NCI-H1092 (cell line): ENCODE measurements at regions not wholly inside any gene's neighbourhood (a gene's known extent, or its start where the extent isn't known, plus 50 kb on each side); places are given as distances from the start of the nearest gene placed in this dataset.
"Not testable (repeated sequence)": the region's sequence is repeated elsewhere in the genome, so short reads cannot be mapped to it uniquely, and the experiment has no call there.

Experiments used
- DNase-seq: peaks from one replicate; lab custom pipeline; 2025; lab: John Stamatoyannopoulos, UW

DNA sequence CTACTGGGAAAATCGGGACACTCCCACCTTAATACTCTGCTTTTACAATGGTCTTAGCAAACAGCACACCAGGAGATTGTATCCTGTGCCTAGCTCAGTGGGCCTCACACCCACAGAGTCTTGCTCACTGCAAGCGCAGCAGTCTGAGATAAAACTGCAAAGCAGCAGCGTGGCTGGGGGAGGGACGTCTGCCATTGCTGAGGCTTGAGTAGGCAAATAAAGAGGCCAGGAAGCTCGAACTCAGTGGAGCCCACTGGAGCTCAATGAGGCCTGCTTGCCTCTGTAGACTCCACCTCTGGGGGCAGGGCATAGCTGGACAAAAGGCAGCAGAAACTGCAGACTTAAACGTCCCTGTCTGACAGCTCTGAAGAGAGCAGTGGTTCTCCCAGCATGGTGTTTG is 1169.1 kb upstream of the EPHA6 start:
- DNase-seq = no peak

DNA sequence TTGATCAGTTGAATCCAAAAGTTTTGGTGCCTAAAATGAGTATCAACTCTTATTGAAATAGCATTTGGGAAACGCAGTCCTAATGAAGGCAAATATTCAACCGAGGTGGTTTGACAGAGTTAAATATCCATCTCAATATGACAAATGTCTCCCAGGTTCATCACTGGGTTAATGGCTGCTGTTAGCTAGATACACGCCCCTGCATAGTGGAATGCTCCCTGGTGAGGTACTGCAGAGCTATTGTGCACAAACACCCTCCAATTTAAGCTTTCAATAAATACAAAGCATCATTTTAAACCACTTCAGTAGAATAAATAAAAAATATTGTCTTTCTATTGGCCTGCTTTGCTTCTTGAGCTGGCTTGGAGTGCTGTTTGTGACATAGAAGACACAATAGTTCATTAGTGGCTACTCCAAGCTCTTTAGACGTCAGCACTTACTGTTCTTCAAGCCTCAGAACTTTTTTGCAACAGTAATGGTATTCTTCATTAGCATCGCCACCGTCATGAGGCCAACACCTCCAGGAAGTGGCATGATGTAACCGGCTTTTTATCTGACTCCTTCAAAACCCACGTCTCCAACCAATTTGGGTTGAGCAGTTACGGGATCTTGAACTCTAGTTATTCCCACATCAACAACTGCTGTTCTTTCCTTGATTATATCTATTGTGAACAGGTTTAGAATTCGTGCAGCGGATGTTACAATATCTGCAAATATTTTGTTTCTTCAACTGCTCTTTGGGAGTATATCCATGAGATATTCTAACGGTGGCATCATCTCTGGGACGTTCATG is 1159.6 kb upstream of the EPHA6 start:
- no peak for DNase-seq

DNA sequence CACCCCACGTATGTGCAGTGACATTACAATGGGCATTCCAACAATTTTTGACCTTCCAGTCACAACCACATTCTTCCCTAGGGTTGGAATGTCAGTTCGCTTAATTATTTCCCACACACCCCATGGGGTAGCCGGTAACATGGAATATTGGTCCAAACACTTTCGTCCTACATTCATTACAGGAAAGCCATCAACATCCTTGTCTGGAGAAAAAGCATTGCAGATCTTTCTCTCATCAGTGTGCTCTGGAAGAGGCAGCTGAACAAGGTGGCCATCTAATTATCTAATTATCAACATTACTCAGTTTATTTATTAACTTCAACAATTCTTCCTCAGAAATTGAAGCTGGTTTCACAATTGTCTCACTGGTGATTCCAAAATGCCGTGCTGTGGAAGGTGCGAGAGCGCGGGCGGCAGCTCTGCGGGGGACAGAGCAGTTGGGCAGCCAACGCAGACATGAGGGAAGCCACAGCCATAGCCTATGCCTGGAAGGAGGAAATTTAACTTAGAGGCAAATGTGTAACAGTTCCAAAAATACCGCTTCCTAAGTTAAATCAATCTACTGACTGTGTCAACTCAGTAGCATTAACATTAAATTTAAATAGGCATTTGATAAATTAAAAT is 1158.9 kb upstream of the EPHA6 start:
- DNase-seq = no peak

DNA sequence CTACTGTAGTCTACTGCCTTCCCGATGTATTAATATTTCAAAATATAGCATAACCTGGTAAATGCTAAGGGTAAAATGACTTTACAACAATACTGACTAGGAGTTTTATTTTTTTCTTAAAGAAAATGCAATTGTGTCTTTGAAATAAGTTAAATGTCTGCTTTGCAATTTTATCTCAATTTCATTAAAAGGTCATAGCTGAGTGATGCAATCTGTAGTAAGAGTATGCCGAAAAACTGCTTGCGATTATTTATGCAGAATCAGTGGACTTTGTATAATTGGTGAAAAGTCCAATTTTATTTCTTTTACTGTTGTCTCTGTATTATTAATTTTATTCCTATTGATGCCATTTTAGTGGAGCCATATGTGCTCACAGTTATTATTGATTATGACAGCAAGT is 1143.6 kb upstream of the EPHA6 start:
- no peak for DNase-seq

DNA sequence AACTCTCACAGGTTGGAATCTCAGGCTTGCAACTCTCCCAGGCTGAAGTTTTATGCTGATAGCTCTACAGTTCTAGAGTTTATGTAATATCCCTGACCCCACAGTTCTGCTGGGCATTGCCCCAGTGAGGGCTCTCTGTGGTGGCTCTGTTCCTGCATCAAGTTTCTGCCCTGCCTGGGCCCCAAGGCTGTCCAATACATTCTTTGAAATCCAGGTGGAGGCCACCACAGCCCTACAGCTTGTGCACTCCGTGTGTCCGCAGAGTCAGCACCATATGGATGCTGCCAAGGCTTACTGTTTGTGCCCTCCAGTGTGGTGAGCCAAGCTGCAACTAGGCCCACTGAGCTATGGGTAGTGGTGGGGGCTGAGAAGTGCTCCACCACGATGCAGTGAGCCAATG is 1141.2 kb upstream of the EPHA6 start:
- DNase-seq = no peak

DNA sequence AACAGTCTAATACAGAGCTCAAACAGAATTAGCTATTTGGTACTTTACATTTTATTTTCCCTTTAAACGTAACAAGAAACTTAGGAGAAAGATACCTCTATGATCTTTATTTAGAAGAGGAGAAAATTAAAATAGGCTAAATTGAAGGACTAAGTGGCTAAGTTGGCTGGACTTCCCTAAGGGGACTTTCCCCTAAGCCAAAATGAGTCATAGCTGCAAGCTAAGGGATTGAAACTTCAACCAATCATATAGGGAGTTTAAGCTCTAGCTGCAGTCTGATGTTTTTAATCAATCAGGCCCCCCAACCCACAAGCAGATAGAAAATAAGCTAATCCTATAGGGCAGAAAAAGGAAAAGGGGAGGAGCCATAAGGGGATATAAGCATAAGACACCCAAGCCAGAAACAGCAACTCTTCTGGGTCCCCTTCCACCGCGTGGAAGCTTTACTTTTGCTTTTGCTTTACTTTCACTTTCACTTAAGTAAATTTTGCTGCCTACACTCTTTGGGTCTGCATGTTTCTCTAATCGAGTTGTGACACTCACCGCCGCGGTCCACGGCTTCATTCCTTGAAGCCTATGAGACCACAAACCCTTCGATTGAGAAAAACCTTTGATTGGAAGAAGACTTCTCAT is 1108.5 kb upstream of the EPHA6 start:
- no peak for DNase-seq

DNA sequence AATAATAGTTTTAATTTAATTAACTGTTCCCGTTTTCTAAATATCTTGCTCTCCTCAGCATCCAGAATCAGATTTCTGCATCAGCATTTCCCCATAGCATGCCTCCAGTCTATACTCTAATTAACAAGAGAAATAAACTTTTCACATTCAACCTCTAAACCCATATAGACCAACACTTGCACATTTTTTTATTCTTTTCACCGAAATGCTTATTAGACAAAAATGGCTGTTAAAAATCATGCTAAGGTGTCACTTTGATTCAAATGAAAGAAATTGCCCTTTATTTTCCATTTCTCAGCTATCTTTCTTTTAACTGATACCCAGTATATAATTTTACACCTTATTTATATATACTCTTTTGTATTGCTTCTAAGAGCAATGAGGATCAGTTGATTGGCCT is 1107.1 kb upstream of the EPHA6 start:
- DNase-seq = no peak

DNA sequence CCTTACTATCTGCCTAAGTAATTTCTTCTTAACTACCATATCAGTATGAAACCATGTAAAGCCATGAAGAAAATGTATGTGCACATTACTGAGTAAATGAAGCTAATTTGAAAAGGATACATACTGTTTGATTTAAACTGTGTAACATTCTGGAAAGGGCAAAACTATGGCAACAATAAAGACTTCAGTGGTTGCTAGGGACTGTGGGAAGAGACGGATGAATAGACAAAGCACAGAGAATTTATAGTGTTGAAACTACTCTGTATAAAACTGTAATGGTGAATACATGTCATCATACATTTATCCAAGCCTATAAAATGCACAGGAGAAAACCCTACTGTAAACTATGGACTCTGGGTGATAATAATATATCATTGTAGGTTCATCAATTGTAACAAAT is 1103.7 kb upstream of the EPHA6 start:
- DNase-seq = no peak

DNA sequence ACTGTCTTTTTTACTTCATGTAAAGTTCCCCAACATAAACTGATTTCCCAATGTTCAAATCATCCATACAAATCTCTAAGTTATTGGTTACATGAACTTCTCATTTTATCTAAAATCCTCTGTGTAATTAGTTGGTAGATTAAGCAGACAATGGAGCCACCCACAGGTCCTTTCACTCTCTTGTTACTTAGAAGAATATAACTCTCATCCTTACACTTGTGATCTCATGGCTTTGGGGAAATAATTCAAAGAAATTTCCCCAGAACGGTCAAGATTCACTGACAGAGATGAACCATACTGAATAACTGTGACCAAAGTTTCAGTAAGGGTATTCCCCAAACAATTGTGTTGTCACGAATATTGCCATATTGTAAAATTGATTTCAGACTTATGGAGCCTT is 1102.6 kb upstream of the EPHA6 start:
- DNase-seq = no peak

DNA sequence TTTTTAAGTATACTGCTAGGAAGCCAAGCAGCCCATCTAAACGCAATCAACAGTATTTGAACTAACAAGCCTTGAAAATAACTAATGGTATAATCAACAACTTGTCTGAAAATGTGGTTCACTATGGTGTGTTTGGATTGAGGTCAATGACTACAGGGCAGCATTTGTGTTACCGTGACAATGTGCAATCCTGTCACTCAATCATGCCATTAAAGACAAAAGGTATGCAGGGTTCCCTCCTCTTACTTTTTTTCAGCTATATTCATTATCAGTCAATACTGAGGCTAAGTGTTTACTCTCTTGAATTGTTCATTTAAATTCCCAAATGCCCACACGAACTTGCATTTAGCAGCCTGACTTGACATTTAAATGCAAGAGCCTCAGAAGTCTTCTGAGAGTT is 1099.3 kb upstream of the EPHA6 start:
- DNase-seq = no peak

DNA sequence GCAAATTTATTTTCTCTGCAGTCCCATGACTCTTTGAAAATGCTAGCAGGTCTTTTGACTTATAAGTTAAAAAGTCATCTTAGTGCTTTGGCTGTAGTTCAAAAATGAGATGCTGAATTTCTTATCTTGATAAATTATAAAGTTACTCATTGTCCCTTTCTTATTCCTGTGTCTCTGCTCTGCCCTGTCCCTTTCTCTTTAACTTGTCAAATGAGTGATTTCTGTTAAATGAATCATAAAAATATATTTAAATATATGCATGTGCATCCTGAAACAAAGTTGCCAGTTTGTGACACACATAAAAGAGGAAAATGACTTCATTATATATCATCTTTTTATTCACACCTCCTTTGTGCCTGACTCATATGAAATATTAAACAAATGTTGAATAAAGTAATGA is 1097.3 kb upstream of the EPHA6 start:
- DNase-seq = no peak

DNA sequence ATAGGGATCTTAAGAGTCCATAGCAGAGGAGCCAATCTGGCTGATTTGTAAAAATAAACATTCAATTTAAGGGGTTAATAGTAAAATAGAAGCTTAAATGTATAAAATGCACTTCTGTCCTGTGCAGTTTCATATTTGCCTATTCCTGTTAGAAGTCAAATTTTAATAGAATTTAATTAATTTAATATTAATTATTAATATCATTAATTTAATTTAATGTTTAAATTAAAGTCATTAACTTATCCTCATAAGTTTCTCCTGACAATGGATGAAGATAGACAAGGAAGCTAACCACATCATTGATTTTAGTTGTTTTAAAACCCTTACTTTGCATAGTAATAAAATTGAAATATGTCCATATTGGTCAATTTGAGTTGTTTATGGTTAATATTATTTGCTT is 1096.2 kb upstream of the EPHA6 start:
- DNase-seq = no peak

DNA sequence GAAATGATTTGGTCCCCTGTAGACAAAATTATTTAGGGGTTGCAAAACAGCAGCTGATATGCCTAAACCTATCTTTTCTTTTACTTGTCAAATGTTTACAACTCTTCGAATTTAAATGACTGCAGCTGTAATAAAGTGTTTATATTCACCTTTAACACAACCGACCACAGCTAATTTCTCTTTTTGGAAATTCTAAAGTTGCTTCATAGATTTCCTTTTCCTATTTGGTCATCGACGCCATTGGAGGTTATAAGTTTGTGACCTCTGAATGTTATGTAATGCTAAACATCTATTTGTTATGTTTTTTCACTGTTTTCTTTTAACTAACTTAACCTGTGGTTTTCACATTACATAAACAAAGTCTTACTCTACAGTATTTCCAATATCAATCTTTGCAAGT is 1094.9 kb upstream of the EPHA6 start:
- DNase-seq = no peak

DNA sequence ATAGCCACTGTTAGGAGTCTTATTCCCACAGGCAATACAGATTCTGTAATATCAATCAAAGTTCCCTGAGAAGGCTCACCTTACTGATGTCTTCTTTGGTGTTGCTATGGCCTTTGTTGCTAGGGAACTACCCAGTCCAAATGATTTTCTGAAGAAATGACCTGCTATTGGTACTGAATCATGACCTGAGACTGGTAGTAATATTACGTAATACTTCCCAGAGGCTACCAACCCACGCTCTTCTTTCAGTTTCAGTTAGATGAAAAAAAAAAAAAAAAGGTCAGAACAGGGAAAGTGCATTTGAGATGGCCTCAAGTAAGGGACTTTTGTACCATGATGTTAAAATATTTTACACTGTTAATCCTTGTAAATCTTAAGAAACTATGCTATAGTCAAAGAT is 1092.5 kb upstream of the EPHA6 start:
- DNase-seq = no peak

DNA sequence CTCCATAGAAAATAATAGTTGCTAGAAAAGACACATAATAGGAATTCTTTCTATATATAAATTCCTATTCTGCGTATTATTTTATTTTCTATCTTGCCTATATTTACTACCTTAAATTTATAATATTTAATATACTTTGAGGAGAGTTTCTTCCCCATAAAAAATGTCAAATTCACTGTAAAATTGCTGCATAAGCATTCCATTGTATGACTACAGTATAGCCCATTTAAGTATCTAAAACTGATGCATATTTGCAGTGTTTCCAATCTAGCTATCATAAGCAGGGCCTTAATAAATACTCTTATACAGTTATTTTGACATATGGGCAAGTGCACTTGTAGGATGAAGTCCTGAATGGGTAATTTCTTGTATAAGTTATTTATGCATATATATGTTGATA is 1088.6 kb upstream of the EPHA6 start:
- no peak for DNase-seq

DNA sequence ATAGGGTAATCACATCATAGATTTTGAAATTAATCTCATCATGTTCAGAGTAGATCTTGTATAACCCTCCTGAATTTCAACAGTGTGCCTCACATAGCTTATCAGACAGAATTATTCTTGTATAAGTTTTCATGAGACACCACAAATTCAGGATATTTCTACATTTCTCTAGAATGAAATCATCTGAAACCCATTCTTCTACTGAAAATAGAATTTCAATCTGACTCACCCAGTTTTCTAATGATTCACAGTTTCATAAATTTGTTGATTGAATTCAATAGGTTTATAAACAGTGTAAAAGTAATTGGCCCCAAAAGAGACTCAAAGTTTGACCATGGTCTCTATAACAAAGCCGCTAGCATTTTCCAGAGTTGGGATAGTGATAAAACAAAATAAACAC is 1082.6 kb upstream of the EPHA6 start:
- DNase-seq = no peak

DNA sequence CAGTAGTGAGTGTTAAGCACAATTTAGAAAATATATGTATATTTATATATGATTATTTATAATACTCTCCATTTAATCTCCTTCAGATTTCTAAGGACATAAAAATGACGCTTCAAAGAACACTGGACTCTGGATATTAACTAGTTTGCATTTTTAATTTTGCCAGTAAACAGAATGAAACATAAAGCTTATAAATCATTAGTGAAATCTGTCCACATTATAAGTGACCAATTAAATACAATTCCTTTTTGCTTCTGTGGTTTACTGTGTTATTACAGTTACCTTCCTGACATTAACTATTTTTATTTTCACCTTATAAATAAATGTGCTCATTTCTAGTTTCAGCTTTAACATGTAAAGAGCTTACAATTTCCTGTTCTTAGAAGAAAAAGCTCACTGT is 1081.1 kb upstream of the EPHA6 start:
- no peak for DNase-seq

DNA sequence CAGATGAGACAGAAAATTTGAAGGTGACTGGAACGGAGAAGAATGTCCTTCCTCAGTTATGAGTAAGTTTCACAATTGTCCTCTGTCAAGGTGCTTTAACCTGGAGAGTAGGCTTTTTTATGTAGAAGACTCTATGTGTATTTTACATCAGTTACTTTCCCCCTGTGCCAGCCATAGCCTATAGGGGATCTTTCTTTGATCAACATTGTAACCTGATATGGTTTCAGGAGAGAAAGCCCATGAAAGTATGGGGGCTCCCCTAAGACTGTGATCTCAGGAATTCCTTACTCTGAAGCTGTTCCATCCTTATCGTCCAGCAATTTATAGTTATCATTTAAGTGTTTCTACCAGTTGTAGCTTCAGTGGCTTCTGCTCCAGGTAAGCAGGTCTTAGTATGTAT is 1076.3 kb upstream of the EPHA6 start:
- no peak for DNase-seq

DNA sequence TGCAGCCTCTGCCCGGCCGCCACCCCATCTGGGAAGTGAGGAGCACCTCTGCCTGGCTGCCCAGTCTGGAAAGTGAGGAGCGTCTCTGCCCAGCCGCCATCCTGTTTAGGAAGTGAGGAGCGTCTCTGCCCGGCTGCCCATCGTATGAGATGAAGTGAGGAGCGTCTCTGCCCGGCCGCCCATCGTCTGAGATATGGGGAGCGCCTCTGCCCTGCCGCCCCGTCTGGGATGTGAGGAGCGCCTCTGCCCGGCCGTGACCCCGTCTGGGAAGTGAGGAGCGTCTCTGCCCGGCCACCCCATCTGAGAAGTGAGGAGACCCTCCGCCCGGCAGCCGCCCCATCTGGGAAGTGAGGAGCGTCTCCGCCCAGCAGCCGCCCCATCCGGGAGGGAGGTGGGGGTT is 1069.5 kb upstream of the EPHA6 start:
- DNase-seq = not testable (repeated sequence)

DNA sequence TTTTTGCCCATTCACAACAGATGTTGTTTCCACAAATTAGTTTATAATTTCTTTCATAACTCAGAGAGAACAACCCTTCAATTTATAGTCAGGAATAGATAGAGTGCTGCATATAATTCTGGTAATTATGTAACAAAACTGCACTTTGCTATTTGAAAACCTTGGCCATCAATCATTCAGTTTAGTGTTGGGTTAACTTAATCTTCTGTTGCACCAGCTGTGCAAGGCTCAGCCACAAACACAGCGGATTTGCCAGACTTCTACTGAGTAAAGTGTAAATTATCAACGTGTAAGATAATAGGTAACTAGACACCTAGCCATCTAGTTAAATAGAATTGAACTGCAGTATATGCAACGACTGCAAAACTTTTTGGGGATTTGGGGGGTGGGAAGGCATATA is 1064.3 kb upstream of the EPHA6 start:
- DNase-seq = no peak

DNA sequence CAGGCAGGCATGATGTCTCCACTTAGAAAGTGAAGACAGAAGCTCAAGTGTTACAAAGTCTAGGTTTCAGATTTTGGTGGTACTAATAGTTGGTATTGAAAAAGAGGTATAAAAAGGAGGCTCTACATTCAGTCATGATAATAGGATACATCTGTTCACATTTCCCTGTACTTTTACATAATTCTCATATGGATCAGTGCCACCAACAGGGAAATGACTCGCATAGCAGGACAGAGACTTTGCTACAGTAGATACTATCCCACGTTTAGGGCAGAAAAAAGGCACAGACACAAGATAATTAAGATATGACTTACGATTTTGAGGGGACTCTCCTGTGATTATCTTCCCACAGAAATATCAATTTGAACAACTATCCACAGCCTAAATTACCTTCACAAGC is 1062.9 kb upstream of the EPHA6 start:
- DNase-seq = no peak

DNA sequence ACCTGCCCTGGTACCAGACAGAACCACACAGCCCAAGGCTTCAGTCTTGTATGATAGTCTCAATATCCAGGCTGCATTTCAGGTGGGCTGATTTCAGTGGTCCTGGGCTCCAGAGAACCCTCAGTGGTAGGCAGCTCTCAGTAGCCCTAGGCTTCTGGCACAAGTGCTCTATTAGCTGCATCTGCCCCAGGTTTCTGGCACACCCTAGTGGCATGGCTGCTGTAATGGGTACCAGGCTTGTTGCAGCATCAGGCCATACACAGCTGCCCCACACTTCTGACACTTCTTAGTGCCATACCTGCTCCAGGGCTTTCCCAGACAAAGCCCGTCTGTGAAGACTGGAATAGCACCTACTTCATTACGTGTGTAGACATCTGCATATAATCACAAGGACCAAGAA is 1062.2 kb upstream of the EPHA6 start:
- DNase-seq = no peak

DNA sequence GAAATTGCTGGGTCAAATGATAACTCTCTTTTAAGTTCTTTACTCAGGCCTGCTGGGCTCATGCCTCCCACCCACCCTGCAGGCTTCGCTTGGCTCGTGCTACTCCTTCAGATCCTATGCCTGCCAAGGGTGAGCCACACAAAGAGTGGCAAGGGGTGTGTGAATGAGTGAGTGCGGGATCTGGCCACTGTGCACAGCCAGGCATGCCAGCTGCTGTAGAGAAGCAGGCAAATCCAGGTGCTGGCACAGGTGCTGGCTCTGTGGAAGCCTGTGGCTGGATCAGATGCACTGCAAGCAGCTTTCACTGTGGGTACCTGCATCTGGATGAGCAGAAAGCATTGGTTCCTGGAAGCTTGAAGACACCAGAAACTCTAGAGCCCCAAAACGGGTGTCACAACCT is 1055.7 kb upstream of the EPHA6 start:
- no peak for DNase-seq
